SK-N-SH treated with all-trans-retinoic acid at 6 μM for 48 hours (cell line): ENCODE measurements at regions not wholly inside any gene's neighbourhood (a gene's known extent, or its start where the extent isn't known, plus 50 kb on each side); places are given as distances from the start of the nearest gene placed in this dataset.

ENCODE experiments used
- ATAC-seq: fragments of 200-7000 bp; cut with Tn5 transposase; 3 replicates; pipeline ENCODE4 v1.9.1; 2020; ENCODE audit warnings: mild to moderate bottlenecking, moderate library complexity
- ARNTL ChIP-seq: fragments of 450-650 bp; formaldehyde crosslinking; IDR thresholded peaks from 2 replicates; pipeline ENCODE4 v1.5.0; 2020; ENCODE audit warnings: low read depth, mild to moderate bottlenecking, moderate library complexity, borderline replicate concordance
- BACH2 ChIP-seq: fragments of 250-450 bp; sonication (Bioruptor Pico); IDR thresholded peaks from 2 replicates; pipeline ENCODE4 v1.9.0; 2021; ENCODE audit warnings: mild to moderate bottlenecking, borderline replicate concordance
- CSRNP3 ChIP-seq: fragments of 250-450 bp; sonication (Bioruptor Pico); IDR thresholded peaks from 2 replicates; pipeline ENCODE4 v1.5.1; 2021; ENCODE audit warnings: mild to moderate bottlenecking, moderate library complexity
- ESRRG ChIP-seq: fragments of 250-450 bp; sonication (Bioruptor Pico); IDR thresholded peaks from 2 replicates; pipeline ENCODE4 v1.6.1; 2021; ENCODE audit warnings: mild to moderate bottlenecking
- GLIS3 ChIP-seq: fragments of 250-450 bp; sonication (Bioruptor Pico); IDR thresholded peaks from 2 replicates; pipeline ENCODE4 v1.5.0; 2020; ENCODE audit warnings: mild to moderate bottlenecking, moderate library complexity
- ISL1 ChIP-seq: fragments of 250-450 bp; sonication (Bioruptor Pico); IDR thresholded peaks from 2 replicates; pipeline ENCODE4 v2.1.2; 2022; ENCODE audit warnings: mild to moderate bottlenecking, moderate library complexity
- OSR1 ChIP-seq: fragments of 250-450 bp; sonication (Bioruptor Pico); IDR thresholded peaks from 2 replicates; pipeline ENCODE4 v1.8.0; 2022; ENCODE audit warnings: moderate library complexity, mild to moderate bottlenecking, inconsistent platforms
- PATZ1 ChIP-seq: fragments of 250-450 bp; sonication (Bioruptor Pico); IDR thresholded peaks from 2 replicates; pipeline ENCODE4 v1.8.0; 2020; ENCODE audit warnings: mild to moderate bottlenecking, moderate library complexity, borderline replicate concordance
- SNAI2 ChIP-seq: fragments of 250-450 bp; sonication (Bioruptor Pico); IDR thresholded peaks from 2 replicates; pipeline ENCODE4 v1.5.0; 2020; ENCODE audit warnings: mild to moderate bottlenecking, moderate library complexity
- TOX ChIP-seq: fragments of 250-450 bp; sonication (Bioruptor Pico); IDR thresholded peaks from 2 replicates; pipeline ENCODE4 v1.8.0; 2021; ENCODE audit warnings: mild to moderate bottlenecking, moderate library complexity, borderline replicate concordance
- ZC3H10 ChIP-seq: fragments of 250-450 bp; sonication (Bioruptor Pico); IDR thresholded peaks from 2 replicates; pipeline ENCODE4 v1.5.1; 2021; ENCODE audit warnings: mild to moderate bottlenecking, moderate library complexity
- ZFP3 ChIP-seq: fragments of 250-450 bp; sonication (Bioruptor Pico); IDR thresholded peaks from 2 replicates; pipeline ENCODE4 v1.5.0; 2020; ENCODE audit warnings: mild to moderate bottlenecking, moderate library complexity
- ZNF565 ChIP-seq: fragments of 450-650 bp; formaldehyde crosslinking; conservative IDR thresholded peaks from 2 replicates; pipeline ENCODE4 v1.5.0; 2020; ENCODE audit warnings: low read depth, mild to moderate bottlenecking, moderate library complexity
- ZNF70 ChIP-seq: fragments of 450-650 bp; formaldehyde crosslinking; IDR thresholded peaks from 2 replicates; pipeline ENCODE4 v1.5.0; 2020; ENCODE audit warnings: mild to moderate bottlenecking, moderate library complexity
- TF ChIP-seq, protein P1 (sequence below): fragments of 250-450 bp; sonication (Bioruptor Pico); IDR thresholded peaks from 2 replicates; pipeline ENCODE4 v1.5.0; 2020; ENCODE audit warnings: mild to moderate bottlenecking, moderate library complexity
- TF ChIP-seq, protein P2 (sequence below): fragments of 250-450 bp; sonication (Bioruptor Pico); IDR thresholded peaks from 2 replicates; pipeline ENCODE4 v1.8.0; 2021; ENCODE audit warnings: low read depth, mild to moderate bottlenecking, moderate library complexity, borderline replicate concordance

DNA sequence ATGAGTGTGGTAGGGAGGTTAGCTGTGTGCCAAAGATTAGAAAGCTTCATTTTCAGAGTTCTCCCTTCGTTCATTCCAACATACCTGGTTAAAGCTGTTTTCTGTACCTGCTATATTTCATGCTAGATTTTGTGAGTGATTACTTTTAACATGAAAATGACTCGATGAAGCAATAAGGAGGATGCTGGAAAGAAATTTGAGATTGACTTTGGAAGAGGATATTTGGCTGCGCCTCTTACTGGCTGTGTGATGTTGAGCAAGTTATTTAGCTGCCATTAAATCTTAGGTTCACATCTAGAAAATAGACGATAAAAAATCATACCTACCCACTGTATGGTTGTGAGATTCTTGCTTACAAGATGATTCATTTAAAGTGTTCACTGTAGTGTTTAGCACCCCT lies 288.7 kb downstream of the ZIC4 start (continued):
- TF ChIP-seq, protein P1, sequence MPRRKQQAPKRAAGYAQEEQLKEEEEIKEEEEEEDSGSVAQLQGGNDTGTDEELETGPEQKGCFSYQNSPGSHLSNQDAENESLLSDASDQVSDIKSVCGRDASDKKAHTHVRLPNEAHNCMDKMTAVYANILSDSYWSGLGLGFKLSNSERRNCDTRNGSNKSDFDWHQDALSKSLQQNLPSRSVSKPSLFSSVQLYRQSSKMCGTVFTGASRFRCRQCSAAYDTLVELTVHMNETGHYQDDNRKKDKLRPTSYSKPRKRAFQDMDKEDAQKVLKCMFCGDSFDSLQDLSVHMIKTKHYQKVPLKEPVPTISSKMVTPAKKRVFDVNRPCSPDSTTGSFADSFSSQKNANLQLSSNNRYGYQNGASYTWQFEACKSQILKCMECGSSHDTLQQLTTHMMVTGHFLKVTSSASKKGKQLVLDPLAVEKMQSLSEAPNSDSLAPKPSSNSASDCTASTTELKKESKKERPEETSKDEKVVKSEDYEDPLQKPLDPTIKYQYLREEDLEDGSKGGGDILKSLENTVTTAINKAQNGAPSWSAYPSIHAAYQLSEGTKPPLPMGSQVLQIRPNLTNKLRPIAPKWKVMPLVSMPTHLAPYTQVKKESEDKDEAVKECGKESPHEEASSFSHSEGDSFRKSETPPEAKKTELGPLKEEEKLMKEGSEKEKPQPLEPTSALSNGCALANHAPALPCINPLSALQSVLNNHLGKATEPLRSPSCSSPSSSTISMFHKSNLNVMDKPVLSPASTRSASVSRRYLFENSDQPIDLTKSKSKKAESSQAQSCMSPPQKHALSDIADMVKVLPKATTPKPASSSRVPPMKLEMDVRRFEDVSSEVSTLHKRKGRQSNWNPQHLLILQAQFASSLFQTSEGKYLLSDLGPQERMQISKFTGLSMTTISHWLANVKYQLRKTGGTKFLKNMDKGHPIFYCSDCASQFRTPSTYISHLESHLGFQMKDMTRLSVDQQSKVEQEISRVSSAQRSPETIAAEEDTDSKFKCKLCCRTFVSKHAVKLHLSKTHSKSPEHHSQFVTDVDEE (CRISPR knock-in tag): no peak
- TF ChIP-seq PATZ1 (no peak), TOX (CRISPR knock-in tag) (no peak), ZFP3 (CRISPR knock-in tag) (no peak), ZNF70 (no peak), BACH2 (CRISPR knock-in tag) (no peak)

DNA sequence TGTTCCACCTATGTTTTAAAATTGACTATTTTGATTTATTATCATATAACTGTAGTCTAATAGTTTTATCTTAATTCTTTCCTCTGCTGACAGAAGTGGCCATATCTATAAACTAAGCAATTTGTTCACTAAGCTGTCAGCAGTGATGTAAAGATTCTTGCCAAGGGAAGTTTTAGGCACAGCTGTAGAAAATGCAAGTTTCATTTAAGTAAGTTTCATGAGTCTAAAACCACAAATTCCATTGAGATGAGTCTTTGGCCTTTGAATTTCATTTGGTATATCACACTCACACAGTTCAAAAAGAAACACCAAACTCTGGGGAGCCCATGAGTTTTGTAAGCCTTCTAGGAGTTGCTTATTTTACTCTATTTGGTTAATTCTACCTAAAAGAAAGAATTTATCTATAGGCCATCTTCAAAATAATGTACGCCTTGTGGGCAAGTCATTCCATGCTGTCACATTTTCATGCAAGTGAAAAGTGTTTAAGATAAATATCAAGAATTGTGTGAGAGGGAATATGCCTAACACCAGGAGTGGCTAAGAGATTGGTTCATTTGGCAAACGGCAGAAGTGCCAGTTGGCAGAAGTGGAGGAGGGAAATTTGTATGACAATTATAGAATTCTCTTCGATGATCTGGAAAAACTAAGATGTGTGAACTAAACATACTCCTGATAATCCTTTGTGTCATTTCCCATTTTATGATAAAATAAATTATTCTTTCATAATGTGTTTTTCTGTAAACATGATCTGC lies 292.9 kb downstream of the ZIC4 start:
- TF ChIP-seq ISL1 (CRISPR knock-in tag) (no peak), TOX (CRISPR knock-in tag) (peak; percentile 18; the same call in 1 of the 2 replicates)
- TF ChIP-seq, all 23 proteins: peak for 1
- ATAC-seq: peak; percentile 80

GRCh38 chr3:147099076-147099475 lies 307.3 kb downstream of the ZIC4 start:
- no peak for TF ChIP-seq PATZ1
- TF ChIP-seq ISL1 (CRISPR knock-in tag): no peak
- TF ChIP-seq ZC3H10: no peak
- TF ChIP-seq GLIS3 (CRISPR knock-in tag): no peak
- TF ChIP-seq, protein P2, sequence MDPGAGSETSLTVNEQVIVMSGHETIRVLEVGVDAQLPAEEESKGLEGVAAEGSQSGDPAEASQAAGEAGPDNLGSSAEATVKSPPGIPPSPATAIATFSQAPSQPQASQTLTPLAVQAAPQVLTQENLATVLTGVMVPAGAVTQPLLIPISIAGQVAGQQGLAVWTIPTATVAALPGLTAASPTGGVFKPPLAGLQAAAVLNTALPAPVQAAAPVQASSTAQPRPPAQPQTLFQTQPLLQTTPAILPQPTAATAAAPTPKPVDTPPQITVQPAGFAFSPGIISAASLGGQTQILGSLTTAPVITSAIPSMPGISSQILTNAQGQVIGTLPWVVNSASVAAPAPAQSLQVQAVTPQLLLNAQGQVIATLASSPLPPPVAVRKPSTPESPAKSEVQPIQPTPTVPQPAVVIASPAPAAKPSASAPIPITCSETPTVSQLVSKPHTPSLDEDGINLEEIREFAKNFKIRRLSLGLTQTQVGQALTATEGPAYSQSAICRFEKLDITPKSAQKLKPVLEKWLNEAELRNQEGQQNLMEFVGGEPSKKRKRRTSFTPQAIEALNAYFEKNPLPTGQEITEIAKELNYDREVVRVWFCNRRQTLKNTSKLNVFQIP (CRISPR knock-in tag): no peak
- TF ChIP-seq SNAI2 (CRISPR knock-in tag): no peak
- TF ChIP-seq ZFP3 (CRISPR knock-in tag): no peak
- TF ChIP-seq TOX (CRISPR knock-in tag): no peak
- no peak for TF ChIP-seq ESRRG
- no peak for TF ChIP-seq ZNF565 (CRISPR knock-in tag)
- TF ChIP-seq CSRNP3 (CRISPR knock-in tag): no peak
- no peak for TF ChIP-seq OSR1 (CRISPR knock-in tag)
- TF ChIP-seq ARNTL: no peak
- ATAC-seq: no peak

DNA sequence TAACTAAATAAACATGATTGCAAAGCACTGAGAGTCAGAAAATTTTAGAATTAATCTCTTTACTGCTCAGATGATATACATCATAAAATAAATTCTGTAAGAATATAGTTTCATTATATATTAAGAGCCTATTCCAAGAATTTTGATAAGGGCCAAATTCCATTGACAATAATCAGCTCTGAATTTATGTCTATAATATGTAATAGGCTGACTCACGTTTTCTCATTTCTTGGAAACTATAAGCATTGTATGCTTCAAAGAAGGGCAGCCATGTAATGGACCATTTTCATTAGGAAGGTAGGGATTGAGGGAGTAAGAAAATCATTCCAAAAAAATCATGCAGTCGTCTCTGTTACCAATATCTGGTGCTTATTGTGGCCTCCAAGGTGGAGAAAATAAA lies 315.9 kb downstream of the ZIC4 start:
- TF ChIP-seq, protein P1 (CRISPR knock-in tag): no peak
- TF ChIP-seq ESRRG (no peak), OSR1 (CRISPR knock-in tag) (no peak), ZC3H10 (no peak)

More for the DNA sequence above, 315.9 kb downstream of the ZIC4 start:
- no peak for ATAC-seq
